Fibroblast of the aortic adventitia (primary cell): ENCODE measurements at regions not wholly inside any gene's neighbourhood (a gene's known extent, or its start where the extent isn't known, plus 50 kb on each side); places are given as distances from the start of the nearest gene placed in this dataset.
A peak's percentile ranks its signal among the peaks of the same experiment; 100 is the strongest.

ENCODE experiments used
- DNase-seq: peaks from one replicate; pipeline ENCODE4 v3.0.0-alpha.2; 2010; ENCODE audit warnings: low read depth
- H3K4me3 ChIP-seq: 2 replicates; pipeline ENCODE4 v1.5.1; 2011; ENCODE audit warnings: low read depth, mild to moderate bottlenecking, control low read depth, low read length, moderate library complexity
- TF ChIP-seq, protein P1 (sequence below): IDR thresholded peaks from 2 replicates; pipeline ENCODE4 v1.5.1; 2011; ENCODE audit warnings: mild to moderate bottlenecking, low read length, control low read depth, inconsistent platforms; ENCODE audit not compliant: insufficient read depth

DNA sequence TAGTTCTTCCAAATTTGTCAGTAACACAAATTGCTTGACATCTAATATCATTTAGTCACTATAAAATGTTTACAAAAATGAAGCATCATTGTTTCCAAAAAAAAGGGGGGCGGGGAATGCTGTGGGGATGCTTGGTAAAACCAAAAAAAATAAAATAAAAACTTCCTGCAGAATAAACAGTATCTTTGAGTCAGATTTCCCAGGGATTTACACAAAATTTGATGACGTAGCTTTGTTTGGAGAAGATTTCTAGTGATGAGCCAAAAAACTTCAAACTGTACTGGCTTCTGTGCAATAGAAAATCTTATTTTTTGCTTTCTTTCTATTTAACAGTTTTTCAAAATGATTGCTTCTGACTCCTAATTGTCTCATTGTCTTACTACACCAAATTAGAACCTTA is 80.0 kb downstream of the MZT1 start:
- DNase-seq = no peak
- TF ChIP-seq, protein P1, sequence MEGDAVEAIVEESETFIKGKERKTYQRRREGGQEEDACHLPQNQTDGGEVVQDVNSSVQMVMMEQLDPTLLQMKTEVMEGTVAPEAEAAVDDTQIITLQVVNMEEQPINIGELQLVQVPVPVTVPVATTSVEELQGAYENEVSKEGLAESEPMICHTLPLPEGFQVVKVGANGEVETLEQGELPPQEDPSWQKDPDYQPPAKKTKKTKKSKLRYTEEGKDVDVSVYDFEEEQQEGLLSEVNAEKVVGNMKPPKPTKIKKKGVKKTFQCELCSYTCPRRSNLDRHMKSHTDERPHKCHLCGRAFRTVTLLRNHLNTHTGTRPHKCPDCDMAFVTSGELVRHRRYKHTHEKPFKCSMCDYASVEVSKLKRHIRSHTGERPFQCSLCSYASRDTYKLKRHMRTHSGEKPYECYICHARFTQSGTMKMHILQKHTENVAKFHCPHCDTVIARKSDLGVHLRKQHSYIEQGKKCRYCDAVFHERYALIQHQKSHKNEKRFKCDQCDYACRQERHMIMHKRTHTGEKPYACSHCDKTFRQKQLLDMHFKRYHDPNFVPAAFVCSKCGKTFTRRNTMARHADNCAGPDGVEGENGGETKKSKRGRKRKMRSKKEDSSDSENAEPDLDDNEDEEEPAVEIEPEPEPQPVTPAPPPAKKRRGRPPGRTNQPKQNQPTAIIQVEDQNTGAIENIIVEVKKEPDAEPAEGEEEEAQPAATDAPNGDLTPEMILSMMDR = no peak
- no peak overlapping the region for H3K4me3 ChIP-seq

DNA sequence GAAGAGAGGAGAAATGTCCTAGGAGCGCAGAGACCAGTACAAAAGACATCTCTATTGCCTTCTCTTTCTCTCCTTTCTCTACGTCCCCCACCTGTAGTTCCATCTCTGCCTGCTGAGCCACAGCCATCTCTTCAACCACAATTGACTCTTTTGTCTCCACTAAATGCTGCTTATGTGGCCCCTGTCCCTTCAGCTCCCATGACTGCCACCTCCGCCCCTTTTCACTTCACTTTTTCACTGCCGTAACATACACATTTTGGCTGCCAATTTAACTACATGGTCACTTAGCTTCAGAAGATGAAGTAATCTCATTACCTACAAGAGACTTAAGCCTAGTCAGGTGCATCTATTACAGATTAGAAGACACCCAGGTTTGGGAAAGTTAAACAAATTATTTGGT is 81.9 kb downstream of the MZT1 start:
- DNase-seq = no peak
- TF ChIP-seq, protein P1 = no peak
- no peak overlapping the region for H3K4me3 ChIP-seq

DNA sequence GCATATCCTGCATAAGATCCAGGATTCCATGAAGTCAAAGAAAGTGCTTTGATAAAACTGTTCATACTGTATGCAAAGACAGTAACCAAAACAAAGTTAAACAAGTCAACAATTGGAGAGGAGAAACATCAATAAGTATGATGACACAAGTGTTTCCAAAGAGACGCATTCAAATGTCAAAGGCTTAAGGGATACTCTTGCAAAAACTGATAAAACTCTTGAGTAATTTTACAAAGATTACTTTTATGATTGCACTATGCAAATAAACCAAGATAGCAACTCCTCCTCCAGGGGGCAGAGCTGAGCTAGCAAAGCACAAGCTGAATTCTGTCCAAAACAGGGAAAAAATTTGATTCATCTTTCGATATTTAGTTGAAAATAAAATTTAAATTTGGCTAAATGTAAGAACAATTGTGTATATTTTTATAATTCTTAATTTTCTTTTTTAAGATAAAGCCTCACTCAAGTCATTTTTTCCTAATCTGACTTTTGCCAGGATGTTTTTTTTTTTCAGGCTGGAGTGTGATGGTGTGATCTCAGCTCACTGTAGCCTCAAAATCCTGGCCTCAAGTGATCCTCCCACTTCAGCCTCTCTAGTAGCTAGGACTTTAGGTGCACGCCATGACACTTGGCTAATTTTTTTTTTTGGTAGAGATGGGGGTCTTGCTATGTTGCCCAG is 84.0 kb downstream of the MZT1 start:
- no peak overlapping the region for H3K4me3 ChIP-seq
- TF ChIP-seq, protein P1 = peak; percentile 85
- DNase-seq = peak; percentile 64

DNA sequence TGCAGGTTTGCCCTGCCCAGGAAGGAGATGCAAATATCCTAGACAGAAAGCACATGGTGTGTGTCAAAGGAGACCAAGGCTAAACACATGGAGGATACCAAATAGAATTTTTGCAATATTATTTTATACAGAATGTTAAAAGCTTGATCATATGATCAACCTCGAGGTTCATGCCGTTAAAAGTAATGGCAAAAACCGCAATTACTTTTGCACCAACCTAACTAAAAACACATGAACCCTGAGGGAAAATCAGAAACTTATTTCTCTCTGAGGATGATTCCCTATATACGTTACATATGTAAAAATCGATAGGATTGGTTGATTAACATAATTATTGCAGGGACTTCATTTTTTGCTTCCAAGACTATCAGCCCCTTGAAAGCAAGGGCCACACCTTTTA is 88.1 kb downstream of the MZT1 start:
- no peak for DNase-seq
- TF ChIP-seq, protein P1 = no peak
- no peak overlapping the region for H3K4me3 ChIP-seq

DNA sequence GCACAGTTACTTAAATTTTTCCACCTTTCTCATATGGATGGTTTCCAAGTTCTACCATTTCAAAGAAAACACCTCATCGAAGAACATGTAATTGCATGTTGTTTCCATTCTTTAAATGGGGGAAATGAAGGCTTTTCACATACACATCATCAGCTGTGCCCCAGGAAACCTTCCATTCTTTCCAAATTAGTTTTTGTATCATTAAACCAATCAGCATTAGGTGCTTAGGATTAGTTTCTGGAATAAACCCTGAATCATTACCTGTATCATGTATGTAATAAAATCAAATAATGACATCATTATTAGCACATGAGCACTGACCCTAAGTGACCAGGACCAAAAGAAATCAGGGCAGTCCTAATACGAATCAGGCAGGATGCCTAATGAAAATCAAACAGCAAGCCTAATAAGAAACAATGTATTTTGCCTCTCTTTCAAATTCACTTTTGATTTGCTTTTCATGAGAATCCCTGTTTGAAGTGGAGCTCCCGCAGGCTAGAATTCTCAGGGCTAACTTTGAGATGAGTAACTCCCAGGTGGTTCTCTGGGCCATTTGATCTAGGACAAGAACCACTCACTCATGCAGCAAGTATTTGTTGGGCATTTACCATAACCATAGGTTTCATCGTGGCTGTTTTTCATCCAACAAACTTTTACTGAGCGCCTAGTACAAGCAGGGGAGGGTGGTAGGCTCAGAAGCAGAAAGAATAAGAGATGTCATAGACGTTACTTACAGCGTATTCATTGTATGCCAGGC is 89.2 kb downstream of the MZT1 start:
- H3K4me3 ChIP-seq = no peak overlapping the region
- TF ChIP-seq, protein P1 = no peak
- DNase-seq = no peak

DNA sequence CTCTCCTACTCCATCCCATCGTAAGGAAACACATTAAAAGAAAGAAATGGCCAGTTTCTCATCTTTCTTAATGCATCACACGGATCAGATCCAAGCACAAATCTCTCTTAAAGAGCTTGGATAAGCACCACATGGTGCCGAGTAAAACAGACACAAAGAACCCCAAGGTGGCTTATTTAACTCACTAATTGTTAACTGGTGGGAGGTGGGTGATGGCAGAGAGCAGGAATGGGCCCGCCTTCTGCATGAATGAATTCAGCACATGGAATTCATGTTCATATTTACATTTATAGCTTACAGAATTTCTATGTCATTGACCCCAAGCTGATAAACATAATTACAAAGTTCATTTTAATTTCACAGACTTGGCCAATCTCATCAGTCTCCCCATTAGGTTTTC is 89.9 kb downstream of the MZT1 start:
- TF ChIP-seq, protein P1 = no peak
- DNase-seq = no peak
- H3K4me3 ChIP-seq = no peak overlapping the region
